Breast epithelium (tissue), 3 donors: ENCODE measurements at regions not wholly inside any gene's neighbourhood (a gene's known extent, or its start where the extent isn't known, plus 50 kb on each side); places are given as distances from the start of the nearest gene placed in this dataset.

Experiments
- POLR2A ChIP-seq: fragments of 450-650 bp; IDR thresholded peaks from one replicate; pipeline ENCODE4 v1.6.1; 2016; ENCODE audit warnings: antibody characterized with exemption, mild to moderate bottlenecking, moderate library complexity
- POLR2AphosphoS5 ChIP-seq, 3 donors: sonication (generic); formaldehyde crosslinking; IDR thresholded peaks; one replicate each; pipeline ENCODE4 v1.6.1; 2017; ENCODE audit warnings: antibody characterized with exemption in 3 of 3
- TF ChIP-seq, protein P1 (sequence below), 3 donors: fragments of 450-650 bp; IDR thresholded peaks; one replicate each; pipeline ENCODE4 v1.5.1; 2016 to 2017; ENCODE audit warnings: antibody characterized with exemption in 3 of 3, mild to moderate bottlenecking in 3 of 3, moderate library complexity in 3 of 3

DNA sequence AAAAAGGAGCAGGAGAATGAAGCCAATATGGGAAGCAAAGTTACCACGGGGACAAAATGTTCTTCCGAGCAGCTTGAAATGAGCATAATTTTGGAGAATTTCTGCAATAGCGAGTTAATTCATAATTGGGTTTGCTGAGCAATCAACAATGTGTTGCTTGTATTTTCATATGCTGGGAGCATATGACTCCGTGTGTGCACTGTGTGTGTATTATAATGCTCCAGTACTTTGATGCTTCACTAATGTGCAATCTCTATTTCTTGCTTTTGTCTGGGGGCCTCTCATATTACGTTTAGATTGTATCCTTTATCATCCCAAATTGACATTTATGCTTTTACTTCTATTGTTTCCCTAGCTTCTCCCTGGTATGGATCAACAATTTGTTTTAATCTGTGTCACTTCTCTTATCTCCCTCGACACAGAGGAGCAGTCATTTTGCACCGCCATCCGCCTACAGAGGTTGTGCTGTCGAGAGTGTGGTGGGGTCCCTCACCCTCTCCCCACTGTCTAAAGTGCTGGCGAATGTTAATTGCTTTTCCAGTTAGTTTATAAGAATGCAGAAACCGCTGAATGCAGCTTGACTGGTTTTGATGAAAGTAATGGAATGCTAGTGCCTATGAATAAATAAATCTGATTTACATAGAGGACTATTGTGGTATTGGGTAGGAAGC lies 372.5 kb upstream of the WWC1 start:
- TF ChIP-seq POLR2A (no peak), POLR2AphosphoS5 (IDR thresholded peaks at IDR 0.05) (no peak)
- TF ChIP-seq, protein P1, sequence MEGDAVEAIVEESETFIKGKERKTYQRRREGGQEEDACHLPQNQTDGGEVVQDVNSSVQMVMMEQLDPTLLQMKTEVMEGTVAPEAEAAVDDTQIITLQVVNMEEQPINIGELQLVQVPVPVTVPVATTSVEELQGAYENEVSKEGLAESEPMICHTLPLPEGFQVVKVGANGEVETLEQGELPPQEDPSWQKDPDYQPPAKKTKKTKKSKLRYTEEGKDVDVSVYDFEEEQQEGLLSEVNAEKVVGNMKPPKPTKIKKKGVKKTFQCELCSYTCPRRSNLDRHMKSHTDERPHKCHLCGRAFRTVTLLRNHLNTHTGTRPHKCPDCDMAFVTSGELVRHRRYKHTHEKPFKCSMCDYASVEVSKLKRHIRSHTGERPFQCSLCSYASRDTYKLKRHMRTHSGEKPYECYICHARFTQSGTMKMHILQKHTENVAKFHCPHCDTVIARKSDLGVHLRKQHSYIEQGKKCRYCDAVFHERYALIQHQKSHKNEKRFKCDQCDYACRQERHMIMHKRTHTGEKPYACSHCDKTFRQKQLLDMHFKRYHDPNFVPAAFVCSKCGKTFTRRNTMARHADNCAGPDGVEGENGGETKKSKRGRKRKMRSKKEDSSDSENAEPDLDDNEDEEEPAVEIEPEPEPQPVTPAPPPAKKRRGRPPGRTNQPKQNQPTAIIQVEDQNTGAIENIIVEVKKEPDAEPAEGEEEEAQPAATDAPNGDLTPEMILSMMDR (IDR thresholded peaks at IDR 0.05): no peak
